ENCODE measurements at regions not wholly inside any gene's neighbourhood (a gene's known extent, or its start where the extent isn't known, plus 50 kb on each side); places are given as distances from the start of the nearest gene placed in this dataset.

DNA sequence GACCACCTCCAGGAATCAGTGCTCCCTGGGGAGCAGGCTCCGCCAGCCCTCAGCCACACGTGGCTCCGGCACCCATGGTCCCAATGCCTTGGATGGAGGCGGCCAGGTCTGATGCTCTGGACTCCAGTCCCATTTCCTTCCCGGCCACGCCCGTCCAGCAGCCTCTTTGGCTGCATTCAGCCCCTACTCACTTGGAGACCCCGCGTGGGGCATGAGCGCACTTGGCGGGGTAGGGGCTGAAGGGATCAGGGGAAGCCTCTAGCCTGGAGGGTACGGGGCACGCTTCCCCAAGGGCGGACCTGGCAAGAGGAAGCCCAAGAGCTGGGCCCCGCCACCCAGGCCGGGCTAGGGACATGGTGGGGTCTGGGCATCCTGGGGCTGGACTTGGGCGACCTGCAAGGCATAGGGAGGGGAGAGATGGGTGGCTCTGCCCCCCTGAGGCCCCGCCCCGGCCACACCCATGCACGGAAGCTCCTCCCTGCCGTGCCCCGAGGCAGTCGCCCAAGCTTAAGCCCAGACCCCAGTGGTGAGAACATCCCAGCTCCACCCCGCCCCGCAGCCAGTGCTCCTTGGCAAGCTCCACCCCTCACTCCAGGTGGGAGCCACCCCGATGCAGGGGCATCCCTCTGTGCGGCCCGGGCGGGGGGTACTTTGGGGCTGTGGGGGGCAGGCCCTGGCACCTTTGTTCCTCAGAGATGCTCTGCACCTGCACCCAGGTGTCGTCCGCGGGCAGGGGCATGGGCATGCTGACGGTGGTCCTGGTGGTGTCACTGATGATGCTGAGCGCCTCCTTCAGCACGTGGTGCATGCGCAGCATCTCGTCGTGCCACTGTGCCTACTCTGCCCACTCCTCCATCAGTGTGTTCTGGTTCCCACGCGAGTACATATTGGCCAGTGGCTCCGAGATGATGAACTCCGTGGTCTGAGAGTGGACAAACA, 163.5 kb downstream of the GOLGA6L4 start:
- 90% methylated on average over 17 of the region's 42 CpGs; no CpG with 5 or more reads in 1 of the 2 experiments for WGBS, 2 experiments (ENCODE audit: extremely low coverage in 2 of 2, insufficient read length in 1 of 2)
- no peak overlapping the region for H3K9ac ChIP-seq (ENCODE audit: low read depth, low read length)
- no peak overlapping the region for H2AFZ ChIP-seq (replicated peaks; ENCODE audit: low read length, poor library complexity)
- no peaks in the 10 kb centered on the region for H3K79me1 ChIP-seq (ENCODE audit: low read depth in 1 of 2, low read length in 2 of 2)
- H3K27ac ChIP-seq (ENCODE audit: insufficient read depth, low read length): no peak overlapping the region
- no peak overlapping the region for H2AK9ac ChIP-seq (replicated peaks; ENCODE audit: low read depth, low read length, poor library complexity)
- H2BK15ac ChIP-seq (ENCODE audit: low read depth, low read length): no peak overlapping the region
- POLR2A ChIA-PET (ENCODE audit: unreplicated experiment): no interaction called here
- H3K9me1 ChIP-seq (ENCODE audit: insufficient read depth, low read length): no peaks in the 10 kb centered on the region
- no peak overlapping the region for H2BK5ac ChIP-seq (ENCODE audit: low read depth, low read length, poor library complexity, severe bottlenecking)
- no peak overlapping the region for H3K56ac ChIP-seq (ENCODE audit: extremely low read depth, insufficient read depth, low read length)
- H3K4ac ChIP-seq (ENCODE audit: low read depth, low read length): no peak overlapping the region
- no peak overlapping the region for H3K4me3 ChIP-seq (ENCODE audit: insufficient read depth, low read depth, low read length)
- no peaks in the 10 kb centered on the region for H4K20me1 ChIP-seq (ENCODE audit: insufficient read depth, low read length)
- no peak overlapping the region for H3K18ac ChIP-seq (ENCODE audit: low read depth, low read length)
- dilution Hi-C loops (cut with HindIII; ENCODE audit: low sequenced_read_pairs, unreplicated experiment): no loop called here
- H3K36me3 ChIP-seq (ENCODE audit: control insufficient read depth, insufficient read depth, low read length): no peaks in the 10 kb centered on the region
- no peak overlapping the region for H4K5ac ChIP-seq (ENCODE audit: low read depth, low read length)
- CTCF ChIA-PET: no interaction called here
- ATAC-seq (ENCODE audit: low read depth) (no peak), DNase-seq (no peak)
- no peak overlapping the region for H3K23ac ChIP-seq (ENCODE audit: low read depth, low read length)
- H3K9me3 ChIP-seq (ENCODE audit: control insufficient read depth, insufficient read depth, low read length): no peaks in the 10 kb centered on the region
- no peaks in the 10 kb centered on the region for H3K27me3 ChIP-seq (ENCODE audit: control insufficient read depth, insufficient read depth, low read length)
- TF ChIP-seq MAFK (IDR thresholded peaks at IDR 0.05; ENCODE audit: low read depth, low read length) (no peak), RFX5 (IDR thresholded peaks at IDR 0.05; ENCODE audit: low read depth, low read length) (no peak), BHLHE40 (IDR thresholded peaks at IDR 0.05; ENCODE audit: low read depth, low read length) (no peak), POLR2A (IDR thresholded peaks at IDR 0.05; ENCODE audit: low read depth, low read length) (no peak), RAD21 (IDR thresholded peaks at IDR 0.05; ENCODE audit: low read length) (no peak), SMC3 (IDR thresholded peaks at IDR 0.05; ENCODE audit: low read depth, low read length) (no peak), MXI1 (IDR thresholded peaks at IDR 0.05; ENCODE audit: borderline replicate concordance, low read depth, low read length) (no peak), MAZ (IDR thresholded peaks at IDR 0.05; ENCODE audit: borderline replicate concordance, low read depth, low read length) (no peak), CHD1 (IDR thresholded peaks at IDR 0.05; ENCODE audit: low read depth, low read length) (no peak), NFE2L2 (IDR thresholded peaks at IDR 0.05; ENCODE audit: low read depth, low read length) (no peak)
- TF ChIP-seq, protein P1, sequence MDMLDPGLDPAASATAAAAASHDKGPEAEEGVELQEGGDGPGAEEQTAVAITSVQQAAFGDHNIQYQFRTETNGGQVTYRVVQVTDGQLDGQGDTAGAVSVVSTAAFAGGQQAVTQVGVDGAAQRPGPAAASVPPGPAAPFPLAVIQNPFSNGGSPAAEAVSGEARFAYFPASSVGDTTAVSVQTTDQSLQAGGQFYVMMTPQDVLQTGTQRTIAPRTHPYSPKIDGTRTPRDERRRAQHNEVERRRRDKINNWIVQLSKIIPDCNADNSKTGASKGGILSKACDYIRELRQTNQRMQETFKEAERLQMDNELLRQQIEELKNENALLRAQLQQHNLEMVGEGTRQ (IDR thresholded peaks at IDR 0.05; ENCODE audit: low read depth, low read length): no peak
- H3K14ac ChIP-seq (replicated peaks; ENCODE audit: low read depth, low read length): no peak overlapping the region
- in situ Hi-C loops (cut with MboI; ENCODE audit: low sequenced_read_pairs): no loop called here
- no peak overlapping the region for H2BK20ac ChIP-seq (ENCODE audit: low read depth, low read length)
- no peak overlapping the region for H2AK5ac ChIP-seq (ENCODE audit: low read depth, low read length)
- no TSS peak for BruUV-seq (replicated peaks)
- H4K8ac ChIP-seq (ENCODE audit: low read depth in 2 of 2, low read length in 2 of 2): no peak overlapping the region
- H4K91ac ChIP-seq (ENCODE audit: insufficient read depth, low read depth, low read length): no peak overlapping the region
- intact Hi-C loops (cut with micrococcal nuclease): no loop called here
- H2BK120ac ChIP-seq (ENCODE audit: low read depth, low read length): no peak overlapping the region
- H3K4me1 ChIP-seq (ENCODE audit: control insufficient read depth, insufficient read depth, low read length): no peaks in the 10 kb centered on the region
- no peak overlapping the region for H3K4me2 ChIP-seq (ENCODE audit: low read depth, low read length)

Measured in IMR-90 (cell line).